ENCODE measurements at regions not wholly inside any gene's neighbourhood (a gene's known extent, or its start where the extent isn't known, plus 50 kb on each side); places are given as distances from the start of the nearest gene placed in this dataset.
"Not testable (repeated sequence)": the region's sequence is repeated elsewhere in the genome, so short reads cannot be mapped to it uniquely, and the experiment has no call there.

DNA sequence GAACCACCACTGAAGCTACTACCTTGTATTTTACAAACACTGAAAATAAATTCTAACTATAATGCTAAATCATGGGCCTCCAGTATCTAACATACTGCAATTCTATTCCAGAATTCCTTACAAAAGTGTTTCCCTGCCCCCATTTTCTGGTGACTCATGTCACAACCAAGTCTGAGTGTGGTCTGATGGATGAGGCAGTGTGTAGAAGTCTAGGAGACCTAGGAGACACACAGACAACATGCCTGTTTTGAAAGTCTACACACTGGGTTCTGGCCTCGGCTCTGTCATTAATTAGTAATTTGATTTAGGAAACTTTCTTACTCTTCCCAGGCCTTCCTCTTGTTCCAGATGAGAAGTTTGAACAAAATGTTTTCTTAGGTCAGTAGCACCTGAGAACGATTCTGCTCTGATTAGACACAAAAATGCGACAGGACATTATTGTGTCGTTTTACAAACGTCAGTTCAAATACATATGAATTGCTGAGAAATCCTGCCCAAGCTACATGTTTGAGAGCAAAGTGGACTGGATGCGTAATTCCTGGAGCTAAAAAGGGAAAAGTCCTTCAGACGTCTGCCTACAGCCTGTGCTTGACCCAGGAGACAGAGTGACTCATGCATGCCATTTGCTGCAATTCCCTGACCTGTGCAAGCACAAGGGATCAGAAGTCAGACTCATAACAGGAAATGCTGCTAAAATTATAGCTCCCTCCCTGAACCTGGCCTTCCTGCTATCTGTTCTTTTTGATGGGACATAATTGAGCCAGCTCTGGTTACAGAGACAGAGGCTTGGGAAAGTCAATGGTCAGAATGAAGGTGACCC lies 494.4 kb downstream of the SOX11 start:
- no peak for TF ChIP-seq CTCF (IDR thresholded peaks at IDR 0.05; ENCODE audit: insufficient read depth, low read depth, low read length, missing control alignments)
- DNase-seq (ENCODE audit: low read depth): peak; percentile 4
- H3K4me3 ChIP-seq (ENCODE audit: low read length): no peak overlapping the region

DNA sequence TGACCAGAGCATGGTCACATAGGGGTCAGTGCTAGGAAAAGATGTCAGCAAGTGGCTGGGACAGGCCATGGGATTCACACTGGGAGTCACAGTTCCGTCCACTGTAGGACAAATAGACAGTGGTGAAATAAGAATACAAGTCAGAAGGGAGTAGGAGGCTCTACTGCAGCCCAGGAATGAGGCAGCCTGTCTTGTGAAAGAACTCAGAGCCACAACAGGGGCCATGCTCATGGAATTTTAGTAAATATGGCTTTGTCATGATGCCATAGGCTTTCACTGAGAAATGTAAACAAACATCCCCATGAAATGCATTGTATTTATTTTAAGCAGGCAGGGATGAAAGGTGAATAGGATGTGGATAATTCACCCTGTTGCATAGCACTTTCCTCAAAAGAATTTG lies 504.3 kb downstream of the SOX11 start:
- DNase-seq (ENCODE audit: low read depth): no peak
- no peak overlapping the region for H3K4me3 ChIP-seq (ENCODE audit: low read length)
- no peak for TF ChIP-seq CTCF (IDR thresholded peaks at IDR 0.05; ENCODE audit: insufficient read depth, low read depth, low read length, missing control alignments)

- not testable (repeated sequence) for DNase-seq (ENCODE audit: low read depth); H3K4me3 ChIP-seq (ENCODE audit: low read length)
Observed at GRCh38 chr2:6198370-6198919, 506.3 kb downstream of the SOX11 start.

DNA sequence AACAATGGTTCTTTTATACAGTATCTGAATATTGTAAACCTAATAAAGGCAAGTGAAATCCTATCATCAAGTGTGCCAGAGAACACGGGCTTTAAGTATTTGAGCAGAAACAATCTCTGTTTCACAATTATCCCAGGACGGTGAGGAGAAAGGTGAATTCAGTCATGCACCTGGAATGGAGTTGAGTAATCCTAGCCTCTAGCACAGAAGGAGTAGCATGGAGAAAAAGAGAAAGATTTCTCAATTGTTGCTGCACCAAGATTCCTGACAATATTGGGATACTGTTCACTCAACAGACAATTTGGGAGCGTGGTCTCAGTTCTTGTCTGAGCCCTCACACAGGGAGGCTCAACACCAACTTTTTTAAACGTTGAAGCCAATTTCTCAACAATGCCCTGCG lies 510.6 kb downstream of the SOX11 start:
- TF ChIP-seq CTCF (IDR thresholded peaks at IDR 0.05; ENCODE audit: insufficient read depth, low read depth, low read length, missing control alignments): no peak
- no peak overlapping the region for H3K4me3 ChIP-seq (ENCODE audit: low read length)
- peak; percentile 72 for DNase-seq (ENCODE audit: low read depth)

DNA sequence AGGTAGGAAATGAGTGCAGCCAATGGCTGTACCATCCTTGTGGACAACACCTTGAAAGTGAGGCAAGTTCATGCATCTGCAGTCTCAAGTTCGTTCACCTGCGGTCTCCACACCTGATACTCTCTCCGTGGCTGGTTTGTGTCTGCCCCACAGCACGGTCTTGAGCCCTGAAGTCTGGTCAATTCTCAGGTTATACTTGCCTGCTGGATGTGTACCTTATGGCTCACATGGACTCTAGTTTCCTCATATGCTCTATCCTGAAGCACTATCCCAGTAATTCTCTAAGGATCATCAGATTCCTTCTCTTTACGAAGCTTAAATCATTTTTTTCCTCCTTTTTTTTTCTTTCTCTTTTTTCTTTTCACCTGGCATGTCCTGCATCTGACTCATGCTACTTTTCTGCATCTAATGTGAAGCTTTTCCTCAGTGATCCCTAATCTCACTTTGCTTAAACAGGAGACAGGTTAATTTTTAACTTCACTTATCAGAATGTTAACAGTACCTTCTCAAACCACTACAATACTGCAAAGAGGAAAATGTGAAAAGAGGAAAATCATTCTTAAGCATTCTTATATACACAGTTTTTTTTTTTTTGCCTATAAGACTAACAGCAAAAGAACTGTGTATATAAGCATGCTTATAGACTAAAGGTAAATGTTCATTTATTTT lies 511.2 kb downstream of the SOX11 start:
- no peak for DNase-seq (ENCODE audit: low read depth)
- no peak for TF ChIP-seq CTCF (IDR thresholded peaks at IDR 0.05; ENCODE audit: insufficient read depth, low read depth, low read length, missing control alignments)
- H3K4me3 ChIP-seq (ENCODE audit: low read length): no peak overlapping the region

GRCh38 chr2:6206882-6207281 lies 514.7 kb downstream of the SOX11 start:
- no peak for TF ChIP-seq CTCF (IDR thresholded peaks at IDR 0.05; ENCODE audit: insufficient read depth, low read depth, low read length, missing control alignments)
- no peak for DNase-seq (ENCODE audit: low read depth)
- H3K4me3 ChIP-seq (ENCODE audit: low read length): no peak overlapping the region

- no peak overlapping the region for H3K4me3 ChIP-seq (ENCODE audit: low read length)
- no peak for TF ChIP-seq CTCF (IDR thresholded peaks at IDR 0.05; ENCODE audit: insufficient read depth, low read depth, low read length, missing control alignments)
- DNase-seq (ENCODE audit: low read depth): no peak
Observed at GRCh38 chr2:6211236-6211635, 519.1 kb downstream of the SOX11 start.
